Caco-2 (cell line): ENCODE measurements at regions not wholly inside any gene's neighbourhood (a gene's known extent, or its start where the extent isn't known, plus 50 kb on each side); places are given as distances from the start of the nearest gene placed in this dataset.

Source experiments
- BruUV-seq: library from RNA; stranded (reverse); fragments of 400-500 nt; replicated peaks from 2 replicates; lab custom pipeline; 2021; lab: Mats Ljungman, UMichigan
- CTCF ChIA-PET: fragments of 300-600 bp; sonication (Branson Sonifier 250); formaldehyde crosslinking; loops from one replicate; lab custom pipeline; 2022; ENCODE audit warnings: antibody characterized with exemption; lab: Charles Lee
- POLR2A ChIA-PET: fragments of 300-600 bp; sonication (Branson Sonifier 250); formaldehyde crosslinking; loops from one replicate; lab custom pipeline; 2022; ENCODE audit warnings: antibody characterized with exemption; lab: Charles Lee
- DNase-seq, 2 experiments: peaks; one replicate each; pipeline versions ENCODE4 v3.0.0 to v3.0.0-alpha.2; 2020 to 2022
- H3K27me3 ChIP-seq: replicated peaks from 2 replicates; pipeline ENCODE4 v1.6.0; 2011; ENCODE audit warnings: low read length; ENCODE audit not compliant: control insufficient read depth, insufficient read depth
- H3K36me3 ChIP-seq: 2 replicates; pipeline ENCODE4 v1.5.1; 2011; ENCODE audit warnings: low read length; ENCODE audit not compliant: control insufficient read depth, insufficient read depth
- H3K4me1 ChIP-seq: fragments of 250-450 bp; sonication (Bioruptor Pico); 2 replicates; pipeline ENCODE4 v1.5.1; 2020; ENCODE audit warnings: mild to moderate bottlenecking
- H3K4me3 ChIP-seq: 2 replicates; pipeline ENCODE4 v1.5.1; 2011; ENCODE audit warnings: low read depth, mild to moderate bottlenecking, control low read depth, low read length
- H3K9me3 ChIP-seq: fragments of 250-450 bp; sonication (Bioruptor Pico); 2 replicates; pipeline ENCODE4 v1.5.1; 2020; ENCODE audit warnings: mild to moderate bottlenecking, moderate library complexity
- H3K27ac Mint-ChIP-seq: one replicate; pipeline ENCODE4 v1.8.0; 2022; ENCODE audit warnings: mixed read lengths; ENCODE audit not compliant: unreplicated experiment
- H3K27me3 Mint-ChIP-seq: one replicate; pipeline ENCODE4 v1.8.0; 2022; ENCODE audit warnings: mixed read lengths; ENCODE audit not compliant: insufficient read depth, unreplicated experiment
- H3K36me3 Mint-ChIP-seq: one replicate; pipeline ENCODE4 v1.8.0; 2022; ENCODE audit warnings: mild to moderate bottlenecking, mixed read lengths; ENCODE audit not compliant: insufficient read depth, unreplicated experiment
- H3K4me1 Mint-ChIP-seq: one replicate; pipeline ENCODE4 v1.8.0; 2022; ENCODE audit warnings: low read depth, mixed read lengths; ENCODE audit not compliant: unreplicated experiment
- H3K4me3 Mint-ChIP-seq: one replicate; pipeline ENCODE4 v1.8.0; 2022; ENCODE audit warnings: mild to moderate bottlenecking, moderate library complexity, mixed read lengths; ENCODE audit not compliant: unreplicated experiment
- H3K9me3 Mint-ChIP-seq: one replicate; pipeline ENCODE4 v1.8.0; 2022; ENCODE audit warnings: mixed read lengths; ENCODE audit not compliant: unreplicated experiment
- intact Hi-C: fragments of 100-400 bp; cut with micrococcal nuclease; formaldehyde crosslinking; loops from one replicate; pipeline ENCODE4 v1.10.0; 2022; ENCODE audit not compliant: unreplicated experiment
- TF ChIP-seq, protein P1 (sequence below), 2 experiments: fragments of 200-600 bp in 1 of 2; IDR thresholded peaks; 1 replicate in 1 of 2; 2 replicates in 1 of 2; pipeline versions ENCODE4 v1.5.1 to v1.8.0; 2011 to 2022; ENCODE audit warnings: antibody characterized with exemption in 1 of 2, control low read depth in 1 of 2, inconsistent platforms in 1 of 2, low read depth in 1 of 2, low read length in 1 of 2, mild to moderate bottlenecking in 1 of 2, moderate library complexity in 1 of 2; ENCODE audit not compliant: insufficient read depth in 1 of 2, severe bottlenecking in 1 of 2, unreplicated experiment in 1 of 2

DNA sequence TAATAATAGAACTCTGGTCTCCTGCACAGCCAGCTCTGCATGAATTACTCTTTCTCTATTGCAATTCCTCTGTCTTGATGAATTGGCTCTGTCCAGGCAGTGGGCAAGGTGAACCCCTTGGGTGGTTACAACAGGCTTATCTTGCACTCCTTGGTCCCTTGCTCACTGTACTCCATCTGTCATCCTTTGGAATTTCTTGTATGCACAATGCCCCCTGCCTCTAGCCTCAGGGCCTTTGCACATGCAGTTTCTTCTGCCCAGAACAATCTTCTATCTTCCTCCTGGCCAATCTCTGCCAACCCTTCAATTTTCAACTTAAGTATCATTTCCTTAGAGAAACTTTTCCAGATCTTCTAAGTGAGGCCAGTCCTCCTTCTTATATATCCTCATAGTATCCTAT is 114.7 kb upstream of the NLRP1 start:
- H3K27me3 ChIP-seq, result no peaks in the 10 kb centered on the region

DNA sequence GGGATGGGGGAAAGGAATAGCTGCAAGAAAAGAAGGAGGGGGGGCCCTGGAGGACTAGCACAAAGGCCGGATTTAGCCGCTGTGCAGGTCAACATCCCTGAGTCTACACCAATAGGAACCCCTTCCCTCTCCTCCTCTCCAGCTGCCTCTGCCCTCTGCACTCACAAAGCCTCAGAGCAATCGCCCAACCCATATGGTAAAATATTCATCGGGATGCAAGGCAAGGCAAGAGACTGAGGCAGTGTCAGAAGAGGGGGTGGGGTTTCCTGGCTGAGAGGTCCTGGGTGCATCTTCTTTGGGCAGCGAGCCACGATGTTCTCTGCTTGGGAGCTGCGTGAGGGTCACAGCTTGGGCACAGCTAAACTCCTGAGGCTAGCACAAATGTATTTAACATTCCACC is 115.5 kb upstream of the NLRP1 start:
- Histone ChIP-seq H3K4me3 (no peak overlapping the region), H3K9me3 (no peaks in the 10 kb centered on the region), H3K4me1 (no peaks in the 10 kb centered on the region), H3K36me3 (no peaks in the 10 kb centered on the region), H3K27me3 (no peaks in the 10 kb centered on the region)
- Mint-ChIP-seq H3K27me3 (no peaks in the 10 kb centered on the region), H3K27ac (no peak overlapping the region), H3K4me3 (no peak overlapping the region), H3K4me1 (no peaks in the 10 kb centered on the region), H3K9me3 (no peaks in the 10 kb centered on the region), H3K36me3 (no peaks in the 10 kb centered on the region)
- intact Hi-C loops, result no loop called here
- POLR2A ChIA-PET, result no interaction called here
- TF ChIP-seq, protein P1, sequence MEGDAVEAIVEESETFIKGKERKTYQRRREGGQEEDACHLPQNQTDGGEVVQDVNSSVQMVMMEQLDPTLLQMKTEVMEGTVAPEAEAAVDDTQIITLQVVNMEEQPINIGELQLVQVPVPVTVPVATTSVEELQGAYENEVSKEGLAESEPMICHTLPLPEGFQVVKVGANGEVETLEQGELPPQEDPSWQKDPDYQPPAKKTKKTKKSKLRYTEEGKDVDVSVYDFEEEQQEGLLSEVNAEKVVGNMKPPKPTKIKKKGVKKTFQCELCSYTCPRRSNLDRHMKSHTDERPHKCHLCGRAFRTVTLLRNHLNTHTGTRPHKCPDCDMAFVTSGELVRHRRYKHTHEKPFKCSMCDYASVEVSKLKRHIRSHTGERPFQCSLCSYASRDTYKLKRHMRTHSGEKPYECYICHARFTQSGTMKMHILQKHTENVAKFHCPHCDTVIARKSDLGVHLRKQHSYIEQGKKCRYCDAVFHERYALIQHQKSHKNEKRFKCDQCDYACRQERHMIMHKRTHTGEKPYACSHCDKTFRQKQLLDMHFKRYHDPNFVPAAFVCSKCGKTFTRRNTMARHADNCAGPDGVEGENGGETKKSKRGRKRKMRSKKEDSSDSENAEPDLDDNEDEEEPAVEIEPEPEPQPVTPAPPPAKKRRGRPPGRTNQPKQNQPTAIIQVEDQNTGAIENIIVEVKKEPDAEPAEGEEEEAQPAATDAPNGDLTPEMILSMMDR (IDR thresholded peaks at IDR 0.05; ENCODE audit: insufficient read depth in 1 of 2, low read depth in 1 of 2, low read length in 1 of 2, severe bottlenecking in 1 of 2, unreplicated experiment in 1 of 2), result no peak
- BruUV-seq, result no TSS peak
- DNase-seq, result no peak
- CTCF ChIA-PET, result no interaction called here

More for the DNA sequence above, 114.7 kb upstream of the NLRP1 start:
- Histone ChIP-seq H3K4me3 (no peak overlapping the region), H3K4me1 (no peaks in the 10 kb centered on the region), H3K9me3 (no peaks in the 10 kb centered on the region), H3K36me3 (no peaks in the 10 kb centered on the region)
- intact Hi-C loops, result no loop called here
- no TSS peak for BruUV-seq
- TF ChIP-seq, protein P1 (IDR thresholded peaks at IDR 0.05; ENCODE audit: insufficient read depth in 1 of 2, low read depth in 1 of 2, low read length in 1 of 2, severe bottlenecking in 1 of 2, unreplicated experiment in 1 of 2), result no peak
- DNase-seq, result no peak
- Mint-ChIP-seq H3K27ac (no peak overlapping the region), H3K36me3 (no peaks in the 10 kb centered on the region), H3K4me3 (no peak overlapping the region), H3K9me3 (no peaks in the 10 kb centered on the region), H3K27me3 (no peaks in the 10 kb centered on the region), H3K4me1 (no peaks in the 10 kb centered on the region)
- POLR2A ChIA-PET, result no interaction called here
- CTCF ChIA-PET, result no interaction called here

DNA sequence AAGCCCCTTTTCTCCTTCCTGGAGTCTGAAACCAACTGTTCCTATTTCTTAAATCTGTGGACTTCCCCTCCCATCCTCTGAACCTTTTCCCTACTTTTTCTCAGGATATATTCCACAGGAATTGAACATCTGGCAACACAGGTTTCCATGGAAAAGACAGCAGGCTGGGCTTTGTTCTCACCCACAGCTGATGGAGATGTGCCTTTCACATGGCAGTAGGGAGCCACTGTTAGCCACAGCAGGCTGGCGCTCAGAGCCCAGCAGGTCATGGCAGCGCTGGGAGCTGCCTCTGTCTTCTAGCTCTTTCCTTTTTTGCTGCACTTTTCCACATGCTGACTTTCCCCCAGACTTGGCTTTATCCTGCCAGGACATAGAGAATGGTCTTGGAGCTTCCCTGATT is 116.4 kb upstream of the NLRP1 start:
- Mint-ChIP-seq H3K36me3 (no peaks in the 10 kb centered on the region), H3K27ac (no peak overlapping the region), H3K4me1 (no peaks in the 10 kb centered on the region), H3K9me3 (no peaks in the 10 kb centered on the region), H3K27me3 (no peaks in the 10 kb centered on the region), H3K4me3 (no peak overlapping the region)
- DNase-seq, result no peak
- H3K4me3 ChIP-seq, result no peak overlapping the region
- TF ChIP-seq, protein P1 (IDR thresholded peaks at IDR 0.05; ENCODE audit: insufficient read depth in 1 of 2, low read depth in 1 of 2, low read length in 1 of 2, severe bottlenecking in 1 of 2, unreplicated experiment in 1 of 2), result no peak
- no peaks in the 10 kb centered on the region for H3K9me3 ChIP-seq
- POLR2A ChIA-PET, result no interaction called here
- no peaks in the 10 kb centered on the region for H3K36me3 ChIP-seq
- BruUV-seq, result no TSS peak
- intact Hi-C loops, result no loop called here
- H3K4me1 ChIP-seq, result no peaks in the 10 kb centered on the region
- H3K27me3 ChIP-seq, result no peaks in the 10 kb centered on the region
- CTCF ChIA-PET, result no interaction called here
